ENCODE measurements at regions not wholly inside any gene's neighbourhood (a gene's known extent, or its start where the extent isn't known, plus 50 kb on each side); places are given as distances from the start of the nearest gene placed in this dataset.
"Not testable (repeated sequence)": the region's sequence is repeated elsewhere in the genome, so short reads cannot be mapped to it uniquely, and the experiment has no call there.

- DNase-seq (ENCODE audit: low spot score): no peak
- intact Hi-C loops (cut with DNase I): no loop called here
Measured at GRCh38 chr11:114915871-114916805, 237.8 kb downstream of the NXPE2 start.

GRCh38 chr11:114918286-114918685 lies 240.0 kb downstream of the NXPE2 start:
- no peak for DNase-seq (ENCODE audit: low spot score)

GRCh38 chr11:114921697-114922096 lies 243.4 kb downstream of the NXPE2 start:
- intact Hi-C loops (cut with DNase I): no loop called here
- DNase-seq (ENCODE audit: low spot score): no peak

More at GRCh38 chr11:114918286-114918685, 240.0 kb downstream of the NXPE2 start:
- intact Hi-C loops (cut with DNase I): no loop called here

- intact Hi-C loops (cut with DNase I): no loop called here
- no peak for DNase-seq (ENCODE audit: low spot score)
Measured at GRCh38 chr11:114924042-114924441, 245.7 kb downstream of the NXPE2 start.

- DNase-seq (ENCODE audit: low spot score): no peak
- intact Hi-C loops (cut with DNase I): no loop called here
Measured at GRCh38 chr11:114925591-114925990, 247.3 kb downstream of the NXPE2 start.

- DNase-seq (ENCODE audit: low spot score): no peak
- intact Hi-C loops (cut with DNase I): no loop called here
Measured at GRCh38 chr11:114928260-114928870, 250.0 kb downstream of the NXPE2 start.

- DNase-seq (ENCODE audit: low spot score): no peak
- intact Hi-C loops (cut with DNase I): no loop called here
Measured at GRCh38 chr11:114929351-114930000, 251.1 kb downstream of the NXPE2 start.

- intact Hi-C loops (cut with DNase I): no loop called here
- DNase-seq (ENCODE audit: low spot score): no peak
Measured at GRCh38 chr11:114938799-114939198, 260.5 kb downstream of the NXPE2 start.

- intact Hi-C loops (cut with DNase I): no loop called here
- DNase-seq (ENCODE audit: low spot score): no peak
Measured at GRCh38 chr11:114942207-114942606, 263.9 kb downstream of the NXPE2 start.

GRCh38 chr11:114949614-114950351 lies 271.5 kb downstream of the NXPE2 start:
- no peak for DNase-seq (ENCODE audit: low spot score)
- intact Hi-C loops (cut with DNase I): loop anchor here in 1 of 2 donors (5.0 kb wide), 3 partner anchors 62 to 1668 kb away; no protein-coding TSS in a partner anchor

GRCh38 chr11:114953039-114953438 lies 274.7 kb downstream of the NXPE2 start:
- no peak for DNase-seq (ENCODE audit: low spot score)
- intact Hi-C loops (cut with DNase I): no loop called here

GRCh38 chr11:114955923-114956322 lies 277.6 kb downstream of the NXPE2 start:
- intact Hi-C loops (cut with DNase I): no loop called here
- DNase-seq (ENCODE audit: low spot score): no peak

- DNase-seq (ENCODE audit: low spot score): no peak
- intact Hi-C loops (cut with DNase I): no loop called here
Measured at GRCh38 chr11:114956566-114956965, 278.2 kb downstream of the NXPE2 start.

GRCh38 chr11:114959953-114960505 lies 281.7 kb downstream of the NXPE2 start:
- no peak for DNase-seq (ENCODE audit: low spot score)
- intact Hi-C loops (cut with DNase I): no loop called here

GRCh38 chr11:114960819-114961218 lies 282.5 kb downstream of the NXPE2 start:
- DNase-seq (ENCODE audit: low spot score); intact Hi-C loops (cut with DNase I): not testable (repeated sequence)

- intact Hi-C loops (cut with DNase I): no loop called here
- DNase-seq (ENCODE audit: low spot score): no peak
Measured at GRCh38 chr11:114964676-114965214, 286.4 kb downstream of the NXPE2 start.

GRCh38 chr11:114970927-114971645 lies 292.8 kb downstream of the NXPE2 start:
- no peak for DNase-seq (ENCODE audit: low spot score)
- intact Hi-C loops (cut with DNase I): no loop called here

GRCh38 chr11:114972105-114972504 lies 293.8 kb downstream of the NXPE2 start:
- intact Hi-C loops (cut with DNase I): no loop called here
- no peak for DNase-seq (ENCODE audit: low spot score)
